HEK293T (cell line): ENCODE measurements at regions not wholly inside any gene's neighbourhood (a gene's known extent, or its start where the extent isn't known, plus 50 kb on each side); places are given as distances from the start of the nearest gene placed in this dataset.

Experiments
- ARNT ChIP-seq: fragments of 450-650 bp; IDR thresholded peaks from 2 replicates; pipeline ENCODE4 v1.6.1; 2017; ENCODE audit warnings: mild to moderate bottlenecking
- BHLHE40 ChIP-seq: fragments of 450-650 bp; IDR thresholded peaks from 2 replicates; pipeline ENCODE4 v1.6.1; 2016; ENCODE audit warnings: mild to moderate bottlenecking, moderate library complexity, borderline replicate concordance
- CTBP1 ChIP-seq: fragments of 450-650 bp; IDR thresholded peaks from 2 replicates; pipeline ENCODE4 v1.6.1; 2016; ENCODE audit warnings: borderline replicate concordance
- FOXM1 ChIP-seq: fragments of 450-650 bp; IDR thresholded peaks from 2 replicates; pipeline ENCODE4 v1.6.1; 2017; ENCODE audit warnings: mild to moderate bottlenecking, borderline replicate concordance
- SUZ12 ChIP-seq: fragments of 450-650 bp; IDR thresholded peaks from 2 replicates; pipeline ENCODE4 v1.6.1; 2016; ENCODE audit warnings: mild to moderate bottlenecking
- TARDBP ChIP-seq: fragments of 450-650 bp; IDR thresholded peaks from 2 replicates; pipeline ENCODE4 v1.6.1; 2016
- ZNF384 ChIP-seq: fragments of 450-650 bp; IDR thresholded peaks from 2 replicates; pipeline ENCODE4 v1.6.1; 2016

DNA sequence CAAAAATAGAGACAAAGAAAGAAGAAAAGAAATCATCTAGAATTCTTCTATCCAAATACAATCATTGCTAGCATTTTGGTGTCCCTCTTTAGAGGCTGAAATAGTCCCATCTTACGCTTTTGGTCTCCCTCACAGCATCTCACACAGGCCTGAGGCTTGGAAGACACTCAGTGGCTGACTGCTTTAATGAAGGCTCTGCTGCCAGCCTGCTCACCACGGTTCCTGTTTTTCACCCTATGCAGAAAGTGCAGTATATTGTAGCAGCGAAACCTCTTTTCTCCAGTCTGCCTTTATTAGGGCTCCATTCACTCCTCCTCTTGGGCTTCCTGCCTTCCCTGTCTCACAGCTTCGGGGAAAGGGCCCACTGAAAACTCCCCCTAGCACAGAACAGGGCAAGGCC is 102.2 kb downstream of the JCAD start:
- TF ChIP-seq BHLHE40 = no peak
- TF ChIP-seq CTBP1 = no peak
- no peak for TF ChIP-seq FOXM1
- TF ChIP-seq ZNF384 = no peak
- no peak for TF ChIP-seq TARDBP
- TF ChIP-seq SUZ12 = no peak
- TF ChIP-seq ARNT = no peak
